MCF 10A (cell line): ENCODE measurements at regions not wholly inside any gene's neighbourhood (a gene's known extent, or its start where the extent isn't known, plus 50 kb on each side); places are given as distances from the start of the nearest gene placed in this dataset.

Experiments used
- BruUV-seq: library from RNA; stranded (reverse); fragments of 400-500 nt; replicated peaks from 2 replicates; lab custom pipeline; 2021; lab: Mats Ljungman, UMichigan
- CTCF ChIA-PET: fragments of 300-600 bp; sonication (Branson Sonifier 250); formaldehyde crosslinking; extraction: SDS; loops from one replicate; lab custom pipeline; 2021; ENCODE audit warnings: antibody characterized with exemption, inconsistent platforms; lab: Yijun Ruan, JAX
- POLR2A ChIA-PET: fragments of 300-600, 350-650 bp; sonication (Branson Sonifier 250); formaldehyde crosslinking; extraction: SDS; loops from one replicate; lab custom pipeline; 2020; ENCODE audit warnings: antibody characterized with exemption, inconsistent platforms; lab: Yijun Ruan, JAX
- DNase-seq: peaks from one replicate; pipeline ENCODE4 v3.0.0-alpha.2; 2018; ENCODE audit not compliant: unreplicated experiment
- H3K27ac Mint-ChIP-seq: one replicate; pipeline ENCODE4 v1.8.0; 2022; ENCODE audit warnings: mild to moderate bottlenecking, low read depth, mixed read lengths; ENCODE audit not compliant: unreplicated experiment
- H3K27me3 Mint-ChIP-seq: one replicate; pipeline ENCODE4 v1.8.0; 2022; ENCODE audit warnings: mixed read lengths; ENCODE audit not compliant: insufficient read depth, unreplicated experiment
- H3K36me3 Mint-ChIP-seq: one replicate; pipeline ENCODE4 v1.8.0; 2022; ENCODE audit warnings: mild to moderate bottlenecking, moderate library complexity, mixed read lengths; ENCODE audit not compliant: insufficient read depth, unreplicated experiment
- H3K4me1 Mint-ChIP-seq: one replicate; pipeline ENCODE4 v1.8.0; 2022; ENCODE audit warnings: mixed read lengths; ENCODE audit not compliant: insufficient read depth, unreplicated experiment
- H3K4me3 Mint-ChIP-seq: one replicate; pipeline ENCODE4 v1.8.0; 2022; ENCODE audit warnings: mild to moderate bottlenecking, moderate library complexity, mixed read lengths; ENCODE audit not compliant: unreplicated experiment
- H3K9me3 Mint-ChIP-seq: one replicate; pipeline ENCODE4 v1.8.0; 2022; ENCODE audit warnings: mixed read lengths; ENCODE audit not compliant: unreplicated experiment
- CTCF ChIP-seq: fragments of 200-600 bp; IDR thresholded peaks from one replicate; pipeline ENCODE4 v1.8.0; 2022; ENCODE audit warnings: antibody characterized with exemption, mild to moderate bottlenecking; ENCODE audit not compliant: unreplicated experiment
- intact Hi-C: fragments of 100-400 bp; cut with micrococcal nuclease; formaldehyde crosslinking; loops from 2 replicates; pipeline ENCODE4 v1.14.1; 2022

- ChIA-PET CTCF (interaction anchor here (0.6 kb wide), 1 partner anchor 18 kb away, joined by 3 read pairs; no protein-coding TSS in a partner anchor), POLR2A (interaction anchor here (0.9 kb wide), 1 partner anchor 11 kb away, joined by 4 read pairs; no protein-coding TSS in a partner anchor)
- H3K36me3 Mint-ChIP-seq = no peaks in the 10 kb centered on the region
- intact Hi-C loops = no loop called here
- H3K4me1 Mint-ChIP-seq = peaks cover 11% of the 10 kb centered on the region
- H3K27me3 Mint-ChIP-seq = peaks cover 60% of the 10 kb centered on the region
- DNase-seq = no peak
- no peak overlapping the region for H3K27ac Mint-ChIP-seq
- H3K4me3 Mint-ChIP-seq = peak overlapping the region; percentile 34
- BruUV-seq = no TSS peak
- H3K9me3 Mint-ChIP-seq = no peaks in the 10 kb centered on the region
- TF ChIP-seq CTCF = no peak
Measured at GRCh38 chr22:44586999-44587736, 89.1 kb upstream of the RTL6 start.

- Mint-ChIP-seq H3K27me3 (peaks cover 66% of the 10 kb centered on the region), H3K4me3 (peak overlapping the region; percentile 34), H3K27ac (no peak overlapping the region), H3K4me1 (peaks cover 11% of the 10 kb centered on the region), H3K9me3 (no peaks in the 10 kb centered on the region), H3K36me3 (no peaks in the 10 kb centered on the region)
- TF ChIP-seq CTCF = no peak
- POLR2A ChIA-PET = interaction anchor here (0.9 kb wide), 1 partner anchor 12 kb away, joined by 4 read pairs; no protein-coding TSS in a partner anchor
- BruUV-seq = no TSS peak
- intact Hi-C loops = no loop called here
- CTCF ChIA-PET = interaction anchor here (0.6 kb wide), 1 partner anchor 17 kb away, joined by 3 read pairs; no protein-coding TSS in a partner anchor
- no peak for DNase-seq
Measured at GRCh38 chr22:44586351-44586990, 88.4 kb upstream of the RTL6 start.

GRCh38 chr22:44585559-44586350 is 87.7 kb upstream of the RTL6 start:
- TF ChIP-seq CTCF = no peak
- H3K9me3 Mint-ChIP-seq = no peaks in the 10 kb centered on the region
- POLR2A ChIA-PET = interaction anchor here (0.9 kb wide), 1 partner anchor 13 kb away, joined by 4 read pairs; no protein-coding TSS in a partner anchor

More at GRCh38 chr22:44585559-44586350, 87.7 kb upstream of the RTL6 start:
- H3K4me1 Mint-ChIP-seq = peaks cover 11% of the 10 kb centered on the region
- CTCF ChIA-PET = no interaction called here
- H3K27ac Mint-ChIP-seq = no peak overlapping the region
- DNase-seq = no peak
- peaks cover 68% of the 10 kb centered on the region for H3K27me3 Mint-ChIP-seq
- H3K36me3 Mint-ChIP-seq = no peaks in the 10 kb centered on the region
- H3K4me3 Mint-ChIP-seq = no peak overlapping the region
- no TSS peak for BruUV-seq
- intact Hi-C loops = no loop called here
